ENCODE measurements at regions not wholly inside any gene's neighbourhood (a gene's known extent, or its start where the extent isn't known, plus 50 kb on each side); places are given as distances from the start of the nearest gene placed in this dataset.

DNA sequence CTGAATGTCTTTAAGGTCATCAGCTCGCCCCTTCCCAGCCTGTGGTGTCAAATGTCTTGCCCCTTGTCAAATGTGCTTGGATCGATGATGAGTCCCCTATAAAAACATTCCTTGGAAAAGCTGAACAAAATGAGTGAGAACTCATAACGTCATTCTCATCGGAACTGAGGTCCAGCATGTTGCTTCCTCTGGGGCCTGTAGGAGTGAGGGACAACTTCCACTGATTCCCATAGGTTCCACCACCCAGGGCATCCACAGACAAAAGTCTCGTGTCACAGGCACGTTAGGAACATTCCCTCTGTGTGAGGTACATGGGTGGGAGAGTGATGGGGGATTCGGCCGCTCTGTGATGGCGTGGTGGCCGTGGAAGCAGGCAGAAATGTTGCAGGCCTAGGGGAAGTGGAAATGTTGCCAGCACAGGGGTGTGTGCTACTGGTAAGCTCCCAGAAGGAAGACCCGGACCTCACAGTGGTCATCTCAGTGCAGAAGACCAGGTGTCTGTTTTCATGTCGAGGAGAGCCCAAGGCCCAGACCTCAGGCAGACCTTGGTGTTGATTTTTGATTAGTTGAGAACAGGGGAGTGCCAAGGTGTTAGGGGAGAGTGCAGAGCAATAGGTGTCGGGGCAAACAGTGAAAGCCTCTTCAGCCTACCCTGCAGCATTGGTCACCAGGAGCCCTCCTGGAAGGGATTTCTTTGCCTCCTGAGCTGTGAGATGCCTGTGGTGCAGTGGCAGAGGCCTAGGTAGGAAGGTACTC, 96.8 kb downstream of the SNRPN start:
- DNase-seq (ENCODE audit: low spot score), result no peak

GRCh38 chr15:25052191-25052999, 97.6 kb downstream of the SNRPN start:
- no peak for DNase-seq (ENCODE audit: low spot score)

- DNase-seq (ENCODE audit: low spot score), result no peak
Observed at GRCh38 chr15:25053000-25053815, 98.4 kb downstream of the SNRPN start.

DNA sequence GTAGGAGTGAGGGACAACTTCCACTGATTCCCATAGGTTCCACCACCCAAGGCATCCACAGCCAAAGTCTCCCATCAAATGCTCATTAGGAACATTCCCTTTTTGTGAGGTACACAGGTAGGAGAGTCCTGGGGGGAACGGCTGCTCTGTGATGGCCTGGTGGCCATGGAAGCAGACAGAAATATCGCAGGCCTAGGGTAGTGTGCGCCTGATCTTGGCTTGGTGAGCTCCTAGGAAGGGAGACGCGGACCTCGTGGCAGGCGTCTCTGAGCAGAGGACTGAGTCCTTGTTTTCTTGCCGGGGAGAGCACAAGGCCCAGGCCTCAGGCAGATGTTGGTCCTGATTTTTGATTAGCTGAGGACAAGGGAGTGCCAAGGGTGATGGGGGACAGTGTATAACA, 99.5 kb downstream of the SNRPN start:
- no peak for DNase-seq (ENCODE audit: low spot score)

DNA sequence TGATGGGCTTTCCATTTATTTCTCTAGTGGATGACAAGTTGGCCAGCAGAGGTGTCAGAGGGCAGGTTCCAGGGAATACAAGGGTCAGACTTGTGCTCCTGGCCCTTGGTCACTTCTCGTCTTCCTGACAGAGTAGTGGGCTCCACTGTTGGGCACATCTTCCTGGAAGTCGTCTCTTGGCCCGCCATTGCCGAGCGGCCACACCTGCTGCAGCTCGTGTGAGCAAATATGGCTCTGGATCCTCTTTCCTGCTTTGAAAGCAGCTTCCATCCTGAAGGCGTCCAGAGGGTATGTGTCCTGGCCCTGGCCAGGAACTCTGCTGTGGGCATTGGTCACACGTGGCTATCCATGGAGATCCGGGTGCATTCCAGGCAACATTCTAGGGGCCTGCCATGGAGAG, 100.2 kb downstream of the SNRPN start:
- DNase-seq (ENCODE audit: low spot score), result no peak

DNA sequence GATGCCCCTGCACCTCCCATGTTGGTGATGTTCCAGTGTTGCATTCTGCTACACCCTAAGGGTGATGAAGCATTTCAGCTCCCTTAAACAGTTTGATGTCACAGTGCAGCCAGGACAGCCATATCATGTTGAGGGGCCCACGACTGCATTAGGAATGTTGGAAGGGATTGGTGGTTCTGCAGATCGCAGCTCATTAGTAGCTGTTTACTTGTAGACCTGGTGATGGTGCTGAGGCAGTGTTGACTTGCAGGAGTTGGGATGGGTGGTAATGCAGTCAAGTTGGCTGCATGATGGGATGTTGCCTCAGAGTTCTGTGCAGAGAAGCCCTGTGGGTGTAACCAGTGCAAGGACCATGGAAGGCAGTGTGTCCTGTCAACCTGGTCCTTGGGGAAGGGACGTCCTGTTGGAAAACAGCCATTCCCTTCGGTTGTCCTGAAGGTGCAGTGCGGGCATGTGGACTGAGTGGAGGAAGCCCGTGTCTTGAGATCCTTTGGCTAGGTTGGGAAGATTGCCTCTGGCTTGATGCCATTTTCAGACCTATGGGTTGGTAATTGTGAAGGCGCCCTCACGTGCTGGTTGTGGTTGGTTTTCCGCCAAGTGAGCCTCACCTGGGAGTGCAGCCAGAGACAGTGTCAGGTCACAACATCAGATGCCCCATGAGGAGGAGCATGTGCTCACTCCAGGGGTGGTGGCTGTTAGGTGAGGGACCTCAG, 100.7 kb downstream of the SNRPN start:
- DNase-seq (ENCODE audit: low spot score), result no peak

DNA sequence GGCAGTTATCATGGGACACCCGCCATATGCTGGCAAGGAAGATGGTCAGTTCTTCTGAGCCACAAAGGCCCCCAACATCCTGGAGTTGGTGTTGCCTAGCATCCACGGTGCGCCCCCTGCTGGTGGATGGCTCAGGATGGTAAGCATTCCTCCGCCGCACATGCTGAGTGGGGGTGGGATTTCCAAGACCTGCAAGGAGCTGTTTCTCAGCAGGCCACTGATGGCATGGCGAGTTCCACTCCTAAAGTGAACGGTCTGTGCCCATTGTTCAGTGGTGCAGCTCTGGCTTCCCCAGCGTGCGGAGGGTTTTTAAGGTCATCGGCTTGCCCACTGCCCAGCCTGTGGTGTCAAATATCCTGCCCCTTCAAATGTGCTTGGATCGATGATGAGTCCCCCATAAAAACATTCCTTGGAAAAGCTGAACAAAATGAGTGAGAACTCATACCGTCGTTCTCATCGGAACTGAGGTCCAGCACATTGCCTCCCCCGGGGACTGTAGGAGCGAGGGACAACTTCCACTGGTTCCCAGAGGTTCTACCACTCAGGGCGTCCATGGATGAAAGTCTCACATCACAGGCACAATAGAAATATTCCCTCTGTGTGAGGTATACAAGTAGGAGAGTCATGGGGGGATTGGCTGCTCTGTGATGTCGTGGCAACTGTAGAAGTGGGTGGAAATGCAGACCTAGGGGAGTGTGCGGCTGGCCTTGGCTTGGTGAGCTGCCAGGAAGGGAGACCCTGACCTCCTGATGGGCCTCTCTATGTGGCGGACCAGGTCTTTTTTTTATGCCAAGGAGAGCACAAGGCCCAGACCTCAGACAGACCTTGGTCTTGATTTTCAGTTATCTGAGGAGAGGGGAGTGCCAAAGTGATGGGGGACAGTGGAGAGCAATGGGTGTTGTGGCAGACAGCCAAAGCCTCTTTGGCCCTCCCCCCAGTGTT, 102.0 kb downstream of the SNRPN start:
- no peak for DNase-seq (ENCODE audit: low spot score)

- DNase-seq (ENCODE audit: low spot score), result no peak
Observed at GRCh38 chr15:25057574-25057973, 102.8 kb downstream of the SNRPN start.

DNA sequence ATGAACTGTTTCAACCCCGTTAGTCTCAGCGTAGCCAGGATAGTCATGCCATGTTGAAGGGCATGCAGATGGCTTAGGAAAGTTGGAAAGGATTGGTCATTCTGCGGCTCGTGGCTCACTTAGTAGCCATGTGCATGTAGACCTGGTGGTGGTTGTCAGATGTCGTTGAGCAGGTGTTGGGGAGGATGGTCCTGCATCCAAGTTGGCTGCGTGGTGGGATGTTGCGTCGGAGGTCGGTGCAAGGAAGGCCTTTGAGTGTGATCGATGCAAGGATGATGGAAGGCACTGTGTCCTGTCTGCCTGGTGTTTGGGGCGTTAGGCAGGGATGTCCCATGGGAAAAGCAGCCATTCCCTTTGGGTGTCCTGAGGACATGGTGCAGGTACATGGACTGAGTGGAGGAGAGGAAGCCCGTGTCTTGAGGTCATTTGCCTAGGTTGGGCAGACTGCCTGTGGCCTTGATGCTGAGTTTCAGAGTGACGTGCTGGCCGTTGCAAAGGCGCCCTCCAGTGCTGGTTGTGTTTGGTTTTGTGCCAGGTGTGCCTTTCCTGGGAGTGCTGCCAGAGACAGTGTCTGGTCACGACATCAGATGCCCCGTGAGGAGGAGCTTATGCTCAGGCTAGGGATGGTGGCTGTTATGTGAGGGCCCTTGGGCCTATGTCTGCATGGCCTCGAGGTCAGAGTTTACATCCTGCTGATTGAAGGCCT, 103.4 kb downstream of the SNRPN start:
- no peak for DNase-seq (ENCODE audit: low spot score)

GRCh38 chr15:25059698-25060471, 105.1 kb downstream of the SNRPN start:
- DNase-seq (ENCODE audit: low spot score), result no peak

GRCh38 chr15:25060472-25060803, 105.7 kb downstream of the SNRPN start:
- DNase-seq (ENCODE audit: low spot score), result no peak

- DNase-seq (ENCODE audit: low spot score), result no peak
Observed at GRCh38 chr15:25060996-25061620, 106.3 kb downstream of the SNRPN start.

DNA sequence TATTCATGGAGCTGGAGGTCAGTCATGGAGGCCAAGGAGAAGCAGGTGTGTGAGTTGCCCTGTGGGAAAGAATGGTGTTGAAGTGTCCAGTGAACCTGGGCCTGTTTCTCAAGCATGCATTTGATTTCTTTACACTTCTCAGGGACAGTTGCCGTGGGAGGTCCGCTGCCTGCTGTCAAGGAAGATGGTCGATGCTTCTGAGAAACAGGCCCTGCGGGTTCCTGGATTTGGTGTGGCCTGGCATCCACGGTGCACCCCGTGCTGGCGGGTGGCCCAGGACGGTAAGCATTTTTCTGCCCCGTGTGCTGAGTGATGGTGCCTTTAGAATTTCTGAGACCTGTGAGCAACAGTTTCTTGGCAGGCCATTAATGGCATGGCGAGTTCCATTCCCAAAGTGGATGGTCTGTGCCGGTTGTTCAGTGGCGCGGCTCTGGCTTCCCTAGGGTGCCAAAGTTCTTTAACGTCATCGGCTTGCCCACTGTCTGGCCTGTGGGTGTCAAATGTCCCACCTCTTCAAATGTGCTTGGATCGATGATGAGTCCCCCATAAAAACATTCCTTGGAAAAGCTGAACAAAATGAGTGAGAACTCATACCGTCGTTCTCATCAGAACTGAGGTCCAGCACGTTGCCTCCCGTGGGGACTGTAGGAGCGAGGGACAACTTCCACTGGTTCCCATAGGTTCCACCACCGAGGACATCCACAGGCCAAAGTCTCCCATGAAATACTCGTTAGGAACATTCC, 107.2 kb downstream of the SNRPN start:
- DNase-seq (ENCODE audit: low spot score), result no peak

DNA sequence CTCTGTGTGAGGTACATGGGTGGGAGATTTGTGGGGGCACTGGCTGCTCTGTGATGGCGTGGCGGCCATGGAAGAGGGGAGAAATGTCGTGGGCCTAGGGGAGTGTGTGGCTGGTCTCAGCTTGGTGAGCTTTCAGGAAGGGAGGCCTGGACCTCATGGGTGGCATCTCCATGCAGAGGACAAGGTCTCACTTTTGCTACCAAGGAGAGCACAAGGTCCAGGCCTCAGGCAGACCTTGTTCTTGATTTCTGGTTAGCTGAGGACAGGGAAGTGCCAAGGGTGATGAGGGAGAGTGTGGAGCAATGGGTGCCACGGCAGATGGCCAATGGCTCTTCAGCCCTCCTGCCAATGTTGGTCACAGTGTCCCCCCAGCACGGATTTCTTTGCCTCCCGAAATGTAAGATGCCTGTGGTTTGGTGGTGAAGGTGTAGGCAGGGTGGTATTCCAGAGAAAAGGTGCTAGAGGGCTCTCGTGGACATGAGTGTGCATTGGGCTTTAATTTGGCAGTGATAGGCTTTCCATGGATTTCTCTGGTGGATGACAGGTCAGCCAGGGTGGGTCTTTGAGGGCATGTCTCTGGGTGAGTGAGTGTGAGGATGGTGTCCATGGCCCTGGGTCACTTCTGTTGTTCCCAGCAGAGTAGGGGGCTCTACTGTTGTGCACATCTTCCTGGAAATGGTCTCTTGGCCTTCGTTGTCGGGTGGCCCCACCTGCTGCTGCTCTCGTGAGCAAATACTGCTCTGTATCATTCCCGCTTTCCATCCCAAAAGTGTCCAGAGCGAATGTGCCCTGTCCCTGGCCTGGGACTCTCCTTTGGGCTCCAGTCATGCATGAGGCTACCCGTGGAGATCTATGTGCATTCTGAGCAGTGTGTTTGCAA, 108.0 kb downstream of the SNRPN start:
- no peak for DNase-seq (ENCODE audit: low spot score)

- no peak for DNase-seq (ENCODE audit: low spot score)
Observed at GRCh38 chr15:25065286-25065685, 110.5 kb downstream of the SNRPN start.

DNA sequence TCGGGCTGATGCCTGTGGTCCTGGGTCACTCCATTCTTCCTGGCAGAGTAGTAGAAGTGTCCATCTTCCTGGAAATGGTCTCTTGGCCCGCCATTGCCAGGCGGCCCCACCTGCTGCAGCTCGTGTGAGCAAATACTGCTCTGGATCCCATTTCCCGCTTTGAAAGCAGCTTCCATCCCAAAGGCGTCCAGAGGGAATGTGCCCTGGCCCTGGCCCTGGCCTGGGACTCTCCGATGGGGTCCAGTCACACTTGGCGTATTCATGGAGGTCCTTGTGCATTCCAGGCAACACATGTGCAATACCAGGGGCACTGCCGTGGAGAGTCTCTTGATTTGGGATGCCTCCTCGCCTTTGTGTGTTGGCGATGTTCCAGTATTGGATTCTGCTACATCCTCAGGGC, 111.1 kb downstream of the SNRPN start:
- DNase-seq (ENCODE audit: low spot score), result no peak

DNA sequence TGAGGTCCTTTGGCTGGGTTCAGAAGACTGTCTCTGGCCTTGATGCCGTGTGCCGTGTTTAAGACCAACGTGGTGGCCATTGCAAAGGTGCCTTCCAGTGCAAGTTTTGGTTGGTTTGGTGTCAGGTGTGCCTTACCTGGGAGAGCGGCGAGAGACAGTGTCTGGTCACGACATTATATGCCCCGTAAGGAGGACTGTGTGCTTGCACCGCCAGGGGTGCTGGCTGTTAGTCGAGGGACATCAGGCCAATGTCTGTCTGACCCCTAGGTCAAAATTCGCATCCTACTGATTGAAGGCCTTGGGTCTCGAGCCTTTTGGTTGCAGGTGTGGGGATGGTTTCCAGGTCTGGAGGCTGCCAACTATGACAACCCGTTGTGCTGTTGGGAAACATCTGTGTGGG, 111.9 kb downstream of the SNRPN start:
- no peak for DNase-seq (ENCODE audit: low spot score)

Measured in globus pallidus (tissue), 1 donor.